GM12878 (cell line): ENCODE measurements at regions not wholly inside any gene's neighbourhood (a gene's known extent, or its start where the extent isn't known, plus 50 kb on each side); places are given as distances from the start of the nearest gene placed in this dataset.

Experiments
- ATAC-seq: fragments of 200-7000 bp; cut with Tn5 transposase; 3 replicates; pipeline ENCODE4 v1.9.1; 2020; ENCODE audit warnings: mild to moderate bottlenecking, moderate library complexity
- BruUV-seq: library from RNA; stranded (reverse); fragments of 400-500 nt; replicated peaks from 2 replicates; lab custom pipeline; 2021; lab: Mats Ljungman, UMichigan
- CTCF ChIA-PET: fragments of 300-600 bp; sonication (Branson Sonifier 250); formaldehyde crosslinking; extraction: SDS; loops from one replicate; lab custom pipeline; 2021; ENCODE audit warnings: inconsistent platforms; lab: Yijun Ruan, JAX
- POLR2A ChIA-PET: fragments of 350-600 bp; formaldehyde crosslinking; extraction: SDS; loops from one replicate; lab custom pipeline; 2021; ENCODE audit warnings: inconsistent platforms; lab: Charles Lee
- RAD21 ChIA-PET: fragments of 300-600 bp; sonication (Branson Sonifier 250); formaldehyde crosslinking; loops from one replicate; lab custom pipeline; 2023; ENCODE audit warnings: antibody characterized with exemption; ENCODE audit not compliant: unreplicated experiment; lab: Charles Lee
- SMC1A ChIA-PET: fragments of 300-600 bp; sonication (Branson Sonifier 250); formaldehyde crosslinking; loops from one replicate; lab custom pipeline; 2023; ENCODE audit not compliant: unreplicated experiment, uncharacterized antibody; lab: Charles Lee
- DNase-seq: peaks from one replicate; pipeline ENCODE4 v3.0.0-alpha.2; 2011; ENCODE audit warnings: low read depth, low spot score
- FAIRE-seq: peaks from 3 replicates; lab custom pipeline; 2011; peaks lifted over from hg19 to GRCh38; lab: Jason Lieb, UNC
- H2AFZ ChIP-seq: 2 replicates; pipeline ENCODE4 v1.6.0; 2011; ENCODE audit warnings: low read depth, low read length, control low read depth; ENCODE audit not compliant: control insufficient read depth
- H3K27ac ChIP-seq: 2 replicates; pipeline ENCODE4 v1.5.1; 2011; ENCODE audit warnings: control low read depth; ENCODE audit not compliant: control insufficient read depth, insufficient read depth
- H3K27me3 ChIP-seq, 2 experiments: replicated peaks in 1 of 2; 2 replicates each; pipeline versions ENCODE4 v1.6.0 to v1.6.1; 2011; ENCODE audit warnings: low read length in 1 of 2; ENCODE audit not compliant: control insufficient read depth in 2 of 2, insufficient read depth in 2 of 2
- H3K36me3 ChIP-seq, 2 experiments: 2 replicates each; pipeline ENCODE4 v1.5.1; 2011; ENCODE audit warnings: low read length in 1 of 2; ENCODE audit not compliant: control insufficient read depth in 2 of 2, insufficient read depth in 2 of 2
- H3K4me1 ChIP-seq: 2 replicates; pipeline ENCODE4 v1.6.1; 2011; ENCODE audit warnings: mild to moderate bottlenecking, low read length, moderate library complexity, mixed read lengths; ENCODE audit not compliant: control insufficient read depth, insufficient read depth
- H3K4me2 ChIP-seq: 2 replicates; pipeline ENCODE4 v1.6.0; 2011; ENCODE audit warnings: control low read depth; ENCODE audit not compliant: control insufficient read depth, insufficient read depth
- H3K4me3 ChIP-seq: fragments of 200-600 bp; sonication (generic); 2 replicates; pipeline ENCODE4 v1.5.1; 2016
- H3K79me2 ChIP-seq: 2 replicates; pipeline ENCODE4 v1.6.0; 2011; ENCODE audit warnings: low read length; ENCODE audit not compliant: control insufficient read depth, insufficient read depth
- H3K9ac ChIP-seq: 2 replicates; pipeline ENCODE4 v1.8.0; 2011; ENCODE audit warnings: low read length, control low read depth, mixed read lengths; ENCODE audit not compliant: control insufficient read depth, insufficient read depth
- H3K9me3 ChIP-seq: replicated peaks from 3 replicates; pipeline ENCODE4 v1.5.1; 2011; ENCODE audit warnings: mild to moderate bottlenecking, low read length; ENCODE audit not compliant: control insufficient read depth, insufficient read depth
- H4K20me1 ChIP-seq: 2 replicates; pipeline ENCODE4 v1.6.0; 2011; ENCODE audit not compliant: control insufficient read depth, insufficient read depth
- ASH2L ChIP-seq: fragments of 300-600, 200-600 bp; sonication (generic); IDR thresholded peaks from 2 replicates; pipeline ENCODE4 v1.6.1; 2017; ENCODE audit warnings: low read depth, mild to moderate bottlenecking, borderline replicate concordance
- BMI1 ChIP-seq: fragments of 450-650 bp; IDR thresholded peaks from 2 replicates; pipeline ENCODE4 v1.6.1; 2016; ENCODE audit warnings: mild to moderate bottlenecking, moderate library complexity, borderline replicate concordance
- CBX3 ChIP-seq: fragments of 200-600 bp; sonication (generic); IDR thresholded peaks from 2 replicates; pipeline ENCODE4 v1.6.1; 2016; ENCODE audit warnings: low read depth, borderline replicate concordance
- ETV6 ChIP-seq, 2 experiments: fragments of 450-650 bp in 1 of 2; IDR thresholded peaks in 1 of 2; conservative IDR thresholded peaks in 1 of 2; 2 replicates each; pipeline ENCODE4 v1.6.1; 2014; ENCODE audit warnings: antibody characterized with exemption in 1 of 2, borderline replicate concordance in 1 of 2, low read depth in 1 of 2, mild to moderate bottlenecking in 1 of 2, moderate library complexity in 1 of 2
- HCFC1 ChIP-seq: fragments of 150-350 bp; IDR thresholded peaks from 2 replicates; pipeline ENCODE4 v1.6.1; 2014; ENCODE audit warnings: low read length
- NFYB ChIP-seq: IDR thresholded peaks from 2 replicates; pipeline ENCODE4 v1.6.1; 2011; ENCODE audit warnings: low read depth, mild to moderate bottlenecking, low read length, improper control_type of control experiment, moderate library complexity; ENCODE audit not compliant: insufficient read depth
- PAX8 ChIP-seq: fragments of 450-650 bp; IDR thresholded peaks from 2 replicates; pipeline ENCODE4 v1.6.1; 2017; ENCODE audit warnings: mild to moderate bottlenecking, moderate library complexity
- RBBP5 ChIP-seq: fragments of 200-600 bp; sonication (generic); conservative IDR thresholded peaks from 2 replicates; pipeline ENCODE4 v1.6.1; 2016
- RFX5 ChIP-seq: IDR thresholded peaks from 2 replicates; pipeline ENCODE4 v1.6.1; 2011; ENCODE audit warnings: low read depth, low read length, improper control_type of control experiment
- SIN3A ChIP-seq: IDR thresholded peaks from 2 replicates; pipeline ENCODE4 v1.6.1; 2012; ENCODE audit warnings: low read depth, low read length, improper control_type of control experiment
- SP1 ChIP-seq: IDR thresholded peaks from one replicate; pipeline ENCODE4 v1.6.1; 2011; ENCODE audit warnings: low read depth, low read length
- SPI1 ChIP-seq: IDR thresholded peaks from 2 replicates; pipeline ENCODE4 v1.6.1; 2011; ENCODE audit warnings: low read depth, mild to moderate bottlenecking, low read length, moderate library complexity, borderline replicate concordance; ENCODE audit not compliant: insufficient read depth
- SREBF1 ChIP-seq: IDR thresholded peaks from 2 replicates; pipeline ENCODE4 v1.6.1; 2012; ENCODE audit warnings: mild to moderate bottlenecking, low read length
- TAF1 ChIP-seq: IDR thresholded peaks from 2 replicates; pipeline ENCODE4 v1.6.1; 2011; ENCODE audit warnings: mild to moderate bottlenecking, low read depth, low read length, borderline replicate concordance
- ZNF217 ChIP-seq: fragments of 450-650 bp; IDR thresholded peaks from 2 replicates; pipeline ENCODE4 v1.6.1; 2017; ENCODE audit warnings: antibody characterized with exemption, mild to moderate bottlenecking
- WGBS: methylation state at CpG from one replicate; pipeline ENCODE4 v1.1.6; 2016; ENCODE audit warnings: low lambda C conversion rate; ENCODE audit not compliant: insufficient replicate concordance, insufficient coverage; ENCODE audit errors: missing lambda C conversion rate; 5-methylcytosine and 5-hydroxymethylcytosine counted together
- in situ Hi-C: fragments of 300-500 bp; cut with MboI; formaldehyde crosslinking; loops from 9 replicates; pipeline ENCODE4 v1.14.3; 2018; ENCODE audit warnings: mixed read lengths
- intact Hi-C: fragments of 100-400 bp; cut with micrococcal nuclease; formaldehyde crosslinking; loops from one replicate; pipeline ENCODE4 v1.14.2; 2022; ENCODE audit not compliant: unreplicated experiment
- TF ChIP-seq, protein P1 (sequence below): fragments of 450-650 bp; IDR thresholded peaks from 2 replicates; pipeline ENCODE4 v1.6.1; 2016; ENCODE audit warnings: mild to moderate bottlenecking
- TF ChIP-seq, protein P2 (sequence below): fragments of 450-650 bp; IDR thresholded peaks from 2 replicates; pipeline ENCODE4 v1.6.1; 2017; ENCODE audit warnings: low read depth, mild to moderate bottlenecking, moderate library complexity
- TF ChIP-seq, protein P3 (sequence below): IDR thresholded peaks from 2 replicates; pipeline ENCODE4 v1.6.1; 2012; ENCODE audit warnings: low read depth, low read length, improper control_type of control experiment

DNA sequence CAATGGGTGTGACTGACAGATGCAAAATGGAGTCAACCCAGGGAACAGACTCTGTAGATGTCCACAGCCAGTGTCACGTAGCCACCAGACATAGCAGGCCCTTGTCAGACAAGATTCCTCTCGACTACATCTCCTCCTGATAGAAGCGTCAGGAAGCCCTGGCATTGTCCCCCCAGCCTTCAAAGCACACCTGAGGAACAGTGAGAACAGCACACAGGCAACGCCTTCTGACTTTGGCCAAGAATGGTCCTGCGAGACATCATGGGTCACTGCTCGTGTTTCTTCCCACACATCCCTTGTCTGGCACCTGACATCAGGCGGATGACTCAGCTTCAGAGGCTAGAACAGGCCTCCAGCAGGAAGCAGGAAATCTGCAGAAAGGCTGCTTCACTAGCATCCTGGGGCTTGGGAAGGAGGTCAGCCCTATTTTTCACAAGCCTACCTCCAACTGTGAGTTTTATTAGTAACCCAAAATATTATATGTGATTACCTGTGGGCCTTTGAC lies 52.8 kb upstream of the GPR26 start:
- no peaks in the 10 kb centered on the region for H3K9me3 ChIP-seq
- no peaks in the 10 kb centered on the region for H4K20me1 ChIP-seq
- H3K36me3 ChIP-seq = no peaks in the 10 kb centered on the region
- H3K27me3 ChIP-seq = 0 out of 4 replicates have a peak, but pooled peaks cover 0 to 2% of the 10 kb centered on the region in 2 experiments
- POLR2A ChIA-PET = no interaction called here
- no peaks in the 10 kb centered on the region for H3K79me2 ChIP-seq
- FAIRE-seq (no peak), DNase-seq (no peak), ATAC-seq (no peak)
- no peak overlapping the region for H3K27ac ChIP-seq
- intact Hi-C loops = no loop called here
- 8% methylated on average over 7 of the region's 7 CpGs for WGBS
- TF ChIP-seq PAX8 = no peak
- no peak for TF ChIP-seq RFX5
- TF ChIP-seq NFYB = no peak
- TF ChIP-seq TAF1 = no peak
- no peak for TF ChIP-seq SREBF1
- no peak for TF ChIP-seq BMI1
- TF ChIP-seq, protein P1, sequence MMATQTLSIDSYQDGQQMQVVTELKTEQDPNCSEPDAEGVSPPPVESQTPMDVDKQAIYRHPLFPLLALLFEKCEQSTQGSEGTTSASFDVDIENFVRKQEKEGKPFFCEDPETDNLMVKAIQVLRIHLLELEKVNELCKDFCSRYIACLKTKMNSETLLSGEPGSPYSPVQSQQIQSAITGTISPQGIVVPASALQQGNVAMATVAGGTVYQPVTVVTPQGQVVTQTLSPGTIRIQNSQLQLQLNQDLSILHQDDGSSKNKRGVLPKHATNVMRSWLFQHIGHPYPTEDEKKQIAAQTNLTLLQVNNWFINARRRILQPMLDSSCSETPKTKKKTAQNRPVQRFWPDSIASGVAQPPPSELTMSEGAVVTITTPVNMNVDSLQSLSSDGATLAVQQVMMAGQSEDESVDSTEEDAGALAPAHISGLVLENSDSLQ = no peak
- no peak for TF ChIP-seq ASH2L
- TF ChIP-seq RBBP5 = no peak
- no peak for TF ChIP-seq CBX3
- TF ChIP-seq SPI1 = no peak
- TF ChIP-seq SP1 = no peak
- TF ChIP-seq, protein P2, sequence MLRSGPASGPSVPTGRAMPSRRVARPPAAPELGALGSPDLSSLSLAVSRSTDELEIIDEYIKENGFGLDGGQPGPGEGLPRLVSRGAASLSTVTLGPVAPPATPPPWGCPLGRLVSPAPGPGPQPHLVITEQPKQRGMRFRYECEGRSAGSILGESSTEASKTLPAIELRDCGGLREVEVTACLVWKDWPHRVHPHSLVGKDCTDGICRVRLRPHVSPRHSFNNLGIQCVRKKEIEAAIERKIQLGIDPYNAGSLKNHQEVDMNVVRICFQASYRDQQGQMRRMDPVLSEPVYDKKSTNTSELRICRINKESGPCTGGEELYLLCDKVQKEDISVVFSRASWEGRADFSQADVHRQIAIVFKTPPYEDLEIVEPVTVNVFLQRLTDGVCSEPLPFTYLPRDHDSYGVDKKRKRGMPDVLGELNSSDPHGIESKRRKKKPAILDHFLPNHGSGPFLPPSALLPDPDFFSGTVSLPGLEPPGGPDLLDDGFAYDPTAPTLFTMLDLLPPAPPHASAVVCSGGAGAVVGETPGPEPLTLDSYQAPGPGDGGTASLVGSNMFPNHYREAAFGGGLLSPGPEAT = no peak
- TF ChIP-seq, protein P3, sequence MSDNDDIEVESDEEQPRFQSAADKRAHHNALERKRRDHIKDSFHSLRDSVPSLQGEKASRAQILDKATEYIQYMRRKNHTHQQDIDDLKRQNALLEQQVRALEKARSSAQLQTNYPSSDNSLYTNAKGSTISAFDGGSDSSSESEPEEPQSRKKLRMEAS = no peak
- no peak for TF ChIP-seq HCFC1
- TF ChIP-seq SIN3A = no peak
- TF ChIP-seq ZNF217 = no peak
- no peak for TF ChIP-seq ETV6 (conservative IDR thresholded peaks at IDR 0.05 in 1 of 2, IDR thresholded peaks at IDR 0.05 in 1 of 2; ENCODE audit: borderline replicate concordance in 1 of 2, low read depth in 1 of 2)
- TF ChIP-seq, all 136 proteins: peak for 0
- in situ Hi-C loops = no loop called here
- Histone ChIP-seq H3K4me2 (no peak overlapping the region), H2AFZ (no peak overlapping the region), H3K9ac (no peak overlapping the region), H3K4me1 (no peaks in the 10 kb centered on the region), H3K4me3 (no peak overlapping the region)
- ChIA-PET RAD21 (no interaction called here), SMC1A (no interaction called here), CTCF (no interaction called here)
- no TSS peak for BruUV-seq
